C4-2B (cell line): ENCODE measurements at regions not wholly inside any gene's neighbourhood (a gene's known extent, or its start where the extent isn't known, plus 50 kb on each side); places are given as distances from the start of the nearest gene placed in this dataset.

Source experiments
- H3K27ac ChIP-seq: fragments of 450-650 bp; 2 replicates; pipeline ENCODE4 v1.5.1; 2017
- CTCF ChIP-seq: fragments of 450-650 bp; conservative IDR thresholded peaks from 2 replicates; pipeline ENCODE4 v1.5.1; 2017; ENCODE audit warnings: mild to moderate bottlenecking
- ZFX ChIP-seq: fragments of 450-650 bp; IDR thresholded peaks from 2 replicates; pipeline ENCODE4 v1.6.1; 2017

GRCh38 chr5:110086658-110087388 lies 397.1 kb downstream of the MAN2A1 start:
- no peak overlapping the region for H3K27ac ChIP-seq
- TF ChIP-seq ZFX (no peak), CTCF (no peak)

GRCh38 chr5:110087829-110088228 lies 398.1 kb downstream of the MAN2A1 start:
- TF ChIP-seq ZFX: no peak
- TF ChIP-seq CTCF: no peak
- no peak overlapping the region for H3K27ac ChIP-seq

- TF ChIP-seq ZFX (no peak), CTCF (no peak)
These were observed 399.1 kb downstream of the MAN2A1 start for GRCh38 chr5:110088676-110089436.

GRCh38 chr5:110092955-110093785 lies 403.4 kb downstream of the MAN2A1 start:
- no peak overlapping the region for H3K27ac ChIP-seq
- TF ChIP-seq CTCF: no peak
- no peak for TF ChIP-seq ZFX

More at GRCh38 chr5:110088676-110089436, 399.1 kb downstream of the MAN2A1 start:
- no peak overlapping the region for H3K27ac ChIP-seq

DNA sequence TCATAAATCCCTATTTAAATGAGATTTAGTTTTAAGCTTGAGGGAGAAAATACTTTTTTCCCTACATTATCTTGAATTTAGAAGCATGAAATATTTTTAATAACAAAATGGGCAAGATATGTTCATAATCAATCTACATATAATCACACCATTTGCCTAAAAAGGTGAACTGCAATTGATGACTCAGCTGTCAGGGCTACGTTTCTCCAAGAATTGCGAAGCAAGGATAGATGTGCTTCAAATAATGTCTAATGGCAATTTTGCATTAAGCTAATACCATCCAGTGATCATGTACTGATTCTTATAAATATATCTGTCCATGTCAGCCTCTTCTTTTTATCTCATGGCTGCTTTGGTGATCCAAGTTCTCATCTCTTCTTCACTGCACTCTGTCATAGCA lies 404.4 kb downstream of the MAN2A1 start:
- TF ChIP-seq CTCF: no peak
- TF ChIP-seq ZFX: no peak
- H3K27ac ChIP-seq: no peak overlapping the region

DNA sequence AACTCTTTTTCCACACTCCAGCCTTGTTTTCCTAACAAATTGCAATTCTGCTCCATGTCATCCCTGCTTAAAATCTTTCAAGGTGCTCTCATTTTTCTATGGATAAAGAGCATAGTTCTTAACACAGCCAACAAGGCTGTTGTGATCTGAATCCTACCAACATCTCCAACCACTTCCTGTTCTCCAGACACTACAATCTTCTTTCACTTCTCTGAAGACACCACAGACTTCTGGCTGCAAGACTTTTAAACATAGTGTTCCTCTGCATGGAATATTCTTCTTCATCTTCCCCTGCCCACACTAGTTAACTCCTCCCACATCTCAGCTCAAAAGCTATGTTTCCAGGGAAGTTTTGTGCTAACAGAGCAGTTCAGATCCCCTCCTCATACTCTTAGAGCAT lies 404.8 kb downstream of the MAN2A1 start:
- TF ChIP-seq CTCF: no peak
- no peak for TF ChIP-seq ZFX
- no peak overlapping the region for H3K27ac ChIP-seq
